Omental fat pad (tissue), 3 donors: ENCODE measurements at regions not wholly inside any gene's neighbourhood (a gene's known extent, or its start where the extent isn't known, plus 50 kb on each side); places are given as distances from the start of the nearest gene placed in this dataset.

Source experiments
- ATAC-seq: fragments of 150-250 bp; one replicate; pipeline ENCODE4 v1.9.1; 2016; ENCODE audit warnings: mild to moderate bottlenecking, moderate library complexity; ENCODE audit not compliant: low FRiP score
- DNase-seq: peaks from one replicate; pipeline ENCODE4 v3.0.0-alpha.2; 2019; ENCODE audit warnings: low spot score
- CTCF ChIP-seq, 3 donors: fragments of 450-650 bp; IDR thresholded peaks; one replicate each; pipeline ENCODE4 v1.5.1; 2016 to 2017; ENCODE audit warnings: antibody characterized with exemption in 3 of 3, mild to moderate bottlenecking in 3 of 3, moderate library complexity in 2 of 3

GRCh38 chr2:125373293-125373692 lies 1282.7 kb upstream of the GYPC start:
- TF ChIP-seq CTCF (IDR thresholded peaks at IDR 0.05): no peak

DNA sequence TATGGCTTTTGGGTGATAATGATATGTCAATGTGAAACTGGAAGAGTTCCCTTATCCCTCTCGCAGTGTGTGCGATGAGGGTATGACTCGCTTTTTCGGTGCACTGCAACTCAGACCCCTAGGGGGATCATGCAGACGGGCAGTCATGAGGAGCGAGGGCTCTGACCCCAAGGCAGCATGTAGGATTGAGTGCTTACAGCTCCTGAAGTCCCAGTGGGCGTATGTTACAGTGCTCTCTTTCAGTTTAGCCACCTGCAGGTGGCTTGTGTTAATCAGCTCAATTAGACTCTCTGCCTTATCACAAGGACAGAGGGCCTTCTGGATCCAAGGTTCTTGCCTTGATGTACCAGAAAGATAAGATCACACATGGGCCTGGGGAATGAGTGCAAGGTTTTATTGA lies 1269.9 kb upstream of the GYPC start:
- no peak for DNase-seq
- TF ChIP-seq CTCF (IDR thresholded peaks at IDR 0.05): no peak
- no peak for ATAC-seq

More at GRCh38 chr2:125373293-125373692, 1282.7 kb upstream of the GYPC start:
- ATAC-seq: no peak
- DNase-seq: no peak

GRCh38 chr2:125397535-125398251 lies 1258.3 kb upstream of the GYPC start:
- no peak for ATAC-seq
- DNase-seq: no peak
- TF ChIP-seq CTCF (IDR thresholded peaks at IDR 0.05): no peak

GRCh38 chr2:125398738-125399524 lies 1257.0 kb upstream of the GYPC start:
- DNase-seq: no peak
- ATAC-seq: no peak
- TF ChIP-seq CTCF (IDR thresholded peaks at IDR 0.05): no peak

GRCh38 chr2:125405816-125406215 lies 1250.1 kb upstream of the GYPC start:
- TF ChIP-seq CTCF (IDR thresholded peaks at IDR 0.05): no peak
- DNase-seq: peak; percentile 25
- peak; percentile 99 for ATAC-seq

GRCh38 chr2:125408874-125409538 lies 1247.0 kb upstream of the GYPC start:
- no peak for ATAC-seq
- no peak for TF ChIP-seq CTCF (IDR thresholded peaks at IDR 0.05)
- no peak for DNase-seq
